Motor neuron (in vitro differentiated cells): ENCODE measurements at regions not wholly inside any gene's neighbourhood (a gene's known extent, or its start where the extent isn't known, plus 50 kb on each side); places are given as distances from the start of the nearest gene placed in this dataset.

ENCODE experiments used
- ATAC-seq, 8 experiments: fragments of 200-7000 bp; cut with Tn5 transposase; replicated peaks in 6 of 8; 2 replicates each; pipeline ENCODE4 v1.8.0; 2021; ENCODE audit warnings: mild to moderate bottlenecking in 8 of 8, moderate library complexity in 8 of 8
- H3K27ac ChIP-seq, 2 donors: fragments of 250-450 bp; sonication (Bioruptor Pico); 2 replicates each; pipeline ENCODE4 v1.9.0; 2021; ENCODE audit warnings: antibody characterized with exemption in 2 of 2, mild to moderate bottlenecking in 2 of 2, moderate library complexity in 1 of 2
- H3K4me1 ChIP-seq, 2 donors: fragments of 250-450 bp; sonication (Bioruptor Pico); replicated peaks in 1 of 2; 2 replicates each; pipeline ENCODE4 v1.6.1; 2021; ENCODE audit warnings: antibody characterized with exemption in 2 of 2, mild to moderate bottlenecking in 2 of 2, moderate library complexity in 1 of 2
- H3K4me3 ChIP-seq, 5 donors: fragments of 250-450 bp; sonication (Bioruptor Pico); 2 replicates each; pipeline ENCODE4 v1.9.0; 2021; ENCODE audit warnings: antibody characterized with exemption in 5 of 5, mild to moderate bottlenecking in 5 of 5, moderate library complexity in 4 of 5
- WGBS, 10 experiments: fragments of 450-650 bp; shearing (Covaris generic); methylation state at CpG; one replicate each; pipeline ENCODE4 v1.0.0; 2022; 5-methylcytosine and 5-hydroxymethylcytosine counted together
- in situ Hi-C, 9 experiments: fragments of 400-800 bp; cut with MboI; loops; one replicate each; pipeline ENCODE4 v1.15.0; 2021; ENCODE audit warnings: low sequenced_read_pairs in 9 of 9, low pct_unique_long_range_greater_than_20kb in 2 of 9; ENCODE audit not compliant: unreplicated experiment in 9 of 9

DNA sequence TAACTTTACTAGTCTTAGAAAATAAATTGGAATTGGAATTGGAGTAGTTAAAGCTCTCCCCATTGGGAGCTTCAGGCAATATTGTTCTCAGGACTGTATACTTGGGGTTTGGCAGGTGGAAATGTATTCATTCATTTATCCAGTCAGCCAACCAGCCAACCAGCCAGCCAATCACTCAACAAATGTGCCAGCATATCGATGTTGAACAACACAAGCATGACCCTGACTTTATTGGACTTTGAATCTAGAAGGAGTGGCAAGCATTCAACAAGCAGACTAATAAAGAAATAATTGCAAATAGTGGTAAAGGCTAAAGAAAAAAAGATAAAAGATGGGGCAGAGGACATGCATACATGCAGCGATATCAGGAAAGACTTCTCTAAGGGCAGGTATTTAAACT, 55.5 kb upstream of the ZC3H11B start:
- in situ Hi-C loops = loop anchor here in 6 of 9 experiments (25.0 kb wide), 2 partner anchors 1306 to 1331 kb away; partner anchors contain the start of gene TGFB2 (in 5 of the 6)

GRCh38 chr1:219666242-219666641, 53.3 kb upstream of the ZC3H11B start:
- WGBS, 10 experiments = 0 to 95% (median 79%) methylated on average over 1 to 3 of the region's 3 CpGs; no CpG with 5 or more reads in 2 of the 10 experiments
- Histone ChIP-seq H3K4me1 (peaks cover 3 to 4% of the 10 kb centered on the region in 2 donors), H3K27ac (no peak overlapping the region), H3K4me3 (no peak overlapping the region)
- peak in 3 of 8 experiments; percentile 24 to 94 (median 66) for ATAC-seq
- in situ Hi-C loops = loop anchor here in 6 of 9 experiments (25.0 kb wide), 2 partner anchors 1304 to 1329 kb away; partner anchors contain the start of gene TGFB2 (in 5 of the 6)

More for the DNA sequence above, 55.5 kb upstream of the ZC3H11B start:
- WGBS, 10 experiments = 53 to 100% (median 87%) methylated on average over 1 to 2 of the region's 2 CpGs; no CpG with 5 or more reads in 1 of the 10 experiments
- Histone ChIP-seq H3K4me3 (no peak overlapping the region), H3K4me1 (no peaks in the 10 kb centered on the region), H3K27ac (no peak overlapping the region)
- no peak for ATAC-seq

DNA sequence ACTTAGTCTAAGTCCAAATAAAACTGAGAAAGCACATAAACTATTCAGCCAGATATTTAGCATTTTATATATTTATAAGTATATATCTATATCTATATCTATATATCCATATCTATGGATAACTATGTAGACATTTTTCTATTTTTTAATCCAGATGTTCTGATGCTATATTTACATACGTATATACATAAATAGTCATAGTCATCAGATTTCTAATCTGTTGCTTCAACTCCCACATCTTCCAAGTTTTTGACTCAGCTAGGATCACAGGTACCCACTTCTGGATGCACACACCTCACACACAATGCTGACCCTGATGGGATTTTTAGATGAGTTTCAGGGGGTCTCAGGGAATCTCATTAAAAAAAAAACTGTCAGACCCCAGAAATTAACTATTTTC, 52.2 kb upstream of the ZC3H11B start:
- in situ Hi-C loops = loop anchor here in 6 of 9 experiments (25.0 kb wide), 2 partner anchors 1303 to 1328 kb away; partner anchors contain the start of gene TGFB2 (in 5 of the 6)
- 83 to 100% (median 100%) methylated on average over 1 of the region's 1 CpG; no CpG with 5 or more reads in 3 of the 10 experiments for WGBS, 10 experiments
- Histone ChIP-seq H3K27ac (no peak overlapping the region), H3K4me3 (no peak overlapping the region), H3K4me1 (peaks cover 9 to 10% of the 10 kb centered on the region in 2 donors)
- ATAC-seq = no peak

DNA sequence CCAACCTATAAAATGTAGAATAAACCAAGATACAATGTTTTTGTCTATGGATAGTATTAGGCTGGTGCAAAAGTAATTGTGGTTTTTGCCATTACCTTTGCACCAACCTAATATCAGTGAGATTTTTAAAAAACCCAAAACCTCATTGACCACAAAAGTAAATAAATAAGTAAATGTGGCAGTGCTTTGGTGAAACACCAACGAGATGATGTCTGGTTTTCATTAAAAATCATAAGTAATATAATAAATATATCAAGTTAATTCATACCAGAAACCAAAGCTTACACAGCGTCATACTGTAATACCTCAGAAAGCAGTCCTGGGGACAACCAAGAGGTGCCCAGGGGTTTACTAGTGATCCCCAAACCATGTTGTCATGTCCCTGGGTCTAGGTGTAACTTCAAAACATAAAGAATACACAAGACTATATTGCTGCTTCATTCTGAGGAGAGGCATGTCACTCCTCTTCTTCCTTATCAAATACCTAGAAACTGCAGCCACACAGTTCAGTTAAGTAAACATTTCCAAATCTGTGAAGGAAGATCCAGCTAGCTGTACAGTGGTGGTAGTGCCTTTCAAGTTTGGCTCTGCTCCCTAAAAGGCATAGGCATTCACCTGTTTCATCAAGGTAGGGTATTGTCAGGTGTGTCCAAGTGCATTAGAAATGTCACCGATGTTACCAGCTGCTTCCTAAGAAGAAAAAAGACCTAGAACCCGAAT, 51.6 kb upstream of the ZC3H11B start:
- 20 to 100% (median 83%) methylated on average over 1 to 4 of the region's 4 CpGs for WGBS, 10 experiments
- in situ Hi-C loops = loop anchor here in 6 of 9 experiments (25.0 kb wide), 2 partner anchors 1302 to 1327 kb away; partner anchors contain the start of gene TGFB2 (in 5 of the 6)
- no peak for ATAC-seq
- Histone ChIP-seq H3K4me1 (peaks cover 9 to 10% of the 10 kb centered on the region in 2 donors), H3K4me3 (no peak overlapping the region), H3K27ac (no peak overlapping the region)
